GM12892 (cell line): ENCODE measurements at regions not wholly inside any gene's neighbourhood (a gene's known extent, or its start where the extent isn't known, plus 50 kb on each side); places are given as distances from the start of the nearest gene placed in this dataset.

Source experiments
- POLR2A ChIP-seq: IDR thresholded peaks from 2 replicates; pipeline ENCODE4 v1.6.1; 2011; ENCODE audit warnings: low read depth, low read length, control low read depth
- POLR2AphosphoS5 ChIP-seq: IDR thresholded peaks from 2 replicates; pipeline ENCODE4 v1.6.1; 2011; ENCODE audit warnings: low read depth, low read length, control low read depth

GRCh38 chrX:3768881-3769280 lies 55.4 kb upstream of the PRKX start:
- TF ChIP-seq POLR2A, result no peak
- TF ChIP-seq POLR2AphosphoS5, result no peak
